ENCODE measurements at regions not wholly inside any gene's neighbourhood (a gene's known extent, or its start where the extent isn't known, plus 50 kb on each side); places are given as distances from the start of the nearest gene placed in this dataset.

GRCh38 chr18:44119607-44120006 is 561.1 kb upstream of the SETBP1 start:
- ATAC-seq (no peak), DNase-seq (ENCODE audit: low spot score) (no peak)

- ATAC-seq (no peak), DNase-seq (ENCODE audit: low spot score) (no peak)
Observed at GRCh38 chr18:44123743-44124142, 556.9 kb upstream of the SETBP1 start.

GRCh38 chr18:44125446-44125845 is 555.2 kb upstream of the SETBP1 start:
- no peak for ATAC-seq
- DNase-seq (ENCODE audit: low spot score), result no peak

DNA sequence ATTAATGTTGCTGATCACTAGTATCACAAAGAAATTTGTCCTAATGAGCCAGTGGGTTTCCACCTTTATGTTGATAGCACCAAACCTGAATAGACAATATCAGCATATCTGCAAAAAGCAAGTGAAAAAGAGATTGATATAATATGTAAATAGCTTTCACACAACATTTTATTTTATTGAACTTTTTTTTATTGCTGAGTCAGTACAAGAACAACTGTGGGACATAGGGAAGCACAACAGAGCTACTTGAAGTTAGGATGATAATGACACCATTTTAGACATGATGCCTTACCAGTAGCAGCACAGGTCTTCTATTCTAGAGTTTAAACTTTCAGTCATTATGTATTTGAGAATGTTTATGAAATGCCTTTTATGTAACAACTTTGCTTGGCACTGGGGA is 554.1 kb upstream of the SETBP1 start:
- ATAC-seq, result no peak
- no peak for DNase-seq (ENCODE audit: low spot score)

DNA sequence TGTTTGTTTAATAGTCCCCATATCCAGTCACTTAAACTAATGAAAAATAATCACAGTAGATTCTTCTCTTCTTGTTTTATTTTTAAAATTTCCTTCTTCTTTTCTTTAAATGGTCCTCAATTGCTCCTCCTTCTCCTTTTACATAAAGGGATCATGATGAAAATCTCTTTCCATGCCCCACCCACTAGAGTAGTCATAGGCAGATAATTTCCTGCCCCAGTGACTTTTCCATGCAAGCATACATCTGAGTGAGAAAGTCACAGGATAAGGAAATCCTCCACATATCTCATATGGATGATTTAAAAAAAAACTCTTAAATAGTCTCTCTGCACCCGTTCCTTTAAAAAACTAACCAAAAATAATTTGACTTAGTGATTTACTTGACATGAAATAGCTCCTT is 552.3 kb upstream of the SETBP1 start:
- ATAC-seq, result no peak
- DNase-seq (ENCODE audit: low spot score), result no peak

DNA sequence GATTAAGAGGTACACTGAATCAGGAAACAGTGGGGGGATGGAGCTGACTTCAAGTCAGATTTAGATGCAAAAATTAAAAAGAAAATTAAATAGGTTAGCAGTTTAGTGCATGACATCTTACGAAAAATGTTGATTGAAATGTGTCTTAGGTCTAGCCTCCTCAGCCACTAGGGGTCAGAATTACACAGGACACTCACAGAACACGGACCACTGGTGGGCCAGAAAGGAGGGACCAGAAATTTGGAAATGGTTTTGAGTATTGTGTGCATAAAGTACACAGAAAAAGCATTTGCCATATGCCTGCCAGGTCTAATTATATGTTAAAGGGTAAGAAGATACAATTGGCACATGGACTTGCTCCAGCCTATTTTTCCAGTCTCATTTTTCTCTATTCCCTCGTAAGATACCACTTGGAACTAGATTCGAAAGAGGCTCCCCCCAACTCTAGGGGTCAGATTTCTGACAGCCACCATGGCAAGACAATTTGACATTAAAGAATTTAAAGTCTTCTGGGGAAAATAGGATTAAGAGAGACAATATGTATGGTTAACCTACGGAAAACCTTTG is 550.2 kb upstream of the SETBP1 start:
- no peak for DNase-seq (ENCODE audit: low spot score)
- peak; percentile 60 for ATAC-seq

DNA sequence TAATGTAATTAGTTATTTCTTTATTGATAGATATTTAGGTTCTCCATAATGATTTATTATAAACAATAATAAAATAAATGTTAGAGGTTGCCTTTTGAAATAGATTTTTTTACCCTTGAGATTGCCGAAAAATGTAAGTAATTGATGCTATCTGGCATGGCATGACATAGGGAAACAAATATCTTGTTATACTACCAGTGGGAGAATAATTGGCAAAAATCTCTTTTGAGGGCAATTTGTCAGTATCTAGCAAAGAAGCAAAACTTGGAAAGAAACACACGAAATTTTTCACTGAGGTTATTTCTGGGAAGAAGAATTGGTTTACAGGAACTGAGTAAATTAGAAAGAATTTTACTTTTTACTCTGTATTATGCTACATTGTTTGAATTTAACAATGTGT is 547.2 kb upstream of the SETBP1 start:
- no peak for DNase-seq (ENCODE audit: low spot score)
- no peak for ATAC-seq

DNA sequence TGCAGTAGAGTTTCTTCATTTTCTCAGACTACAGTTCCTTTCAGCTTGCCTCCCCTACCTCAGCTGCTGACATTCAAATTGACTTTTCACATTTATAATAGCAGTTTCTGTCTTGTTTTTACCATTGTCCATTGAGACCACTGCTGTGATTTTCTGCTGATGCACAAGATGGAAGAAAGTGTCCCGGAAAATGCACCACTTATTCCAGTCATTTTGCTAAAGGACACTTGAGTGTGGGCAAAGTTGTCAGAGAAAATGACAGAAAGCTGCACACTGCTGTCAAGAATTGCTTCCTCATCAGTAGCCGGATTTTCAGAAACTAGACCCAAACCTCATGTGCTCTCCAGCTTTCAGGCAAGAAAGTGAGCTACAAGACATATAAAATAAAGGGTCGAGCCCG is 546.2 kb upstream of the SETBP1 start:
- ATAC-seq, result no peak
- no peak for DNase-seq (ENCODE audit: low spot score)

DNA sequence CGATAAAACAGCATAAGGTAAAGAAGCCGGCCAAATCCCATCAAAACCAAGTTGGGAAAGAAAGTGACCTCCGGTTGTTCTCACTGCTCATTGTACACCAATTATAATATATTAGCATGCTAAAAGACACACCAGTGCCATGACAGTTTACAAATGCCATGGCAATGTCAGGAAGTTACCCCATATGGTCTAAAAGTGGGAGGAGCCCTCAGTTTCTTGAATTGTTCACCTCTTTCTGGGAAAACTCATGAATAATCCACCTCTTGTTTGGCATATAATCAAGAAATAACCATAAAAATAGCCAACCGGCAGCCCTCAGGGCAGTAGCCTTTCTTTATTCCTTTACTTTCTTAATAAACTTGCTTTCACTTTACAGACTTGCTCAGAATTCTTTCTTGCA is 544.9 kb upstream of the SETBP1 start:
- ATAC-seq (no peak), DNase-seq (ENCODE audit: low spot score) (no peak)

DNA sequence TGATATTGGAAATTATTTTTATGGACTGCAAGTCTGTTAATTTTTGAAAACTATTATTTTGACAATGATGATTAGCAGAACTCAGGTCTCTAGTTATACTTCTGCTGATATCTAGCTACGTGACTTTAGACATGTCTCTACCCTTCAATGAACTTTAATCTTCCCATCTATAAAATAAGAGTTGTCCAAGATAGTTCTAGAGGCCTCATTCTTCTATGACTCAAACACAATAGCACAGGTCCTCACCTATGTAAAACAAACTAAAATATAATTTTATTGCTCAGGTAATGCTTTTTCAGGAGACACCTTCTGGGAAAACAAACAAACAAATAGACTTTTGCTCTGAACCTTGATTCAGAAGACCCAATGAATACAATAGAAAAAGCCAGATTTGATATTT is 544.4 kb upstream of the SETBP1 start:
- ATAC-seq, result no peak
- no peak for DNase-seq (ENCODE audit: low spot score)

DNA sequence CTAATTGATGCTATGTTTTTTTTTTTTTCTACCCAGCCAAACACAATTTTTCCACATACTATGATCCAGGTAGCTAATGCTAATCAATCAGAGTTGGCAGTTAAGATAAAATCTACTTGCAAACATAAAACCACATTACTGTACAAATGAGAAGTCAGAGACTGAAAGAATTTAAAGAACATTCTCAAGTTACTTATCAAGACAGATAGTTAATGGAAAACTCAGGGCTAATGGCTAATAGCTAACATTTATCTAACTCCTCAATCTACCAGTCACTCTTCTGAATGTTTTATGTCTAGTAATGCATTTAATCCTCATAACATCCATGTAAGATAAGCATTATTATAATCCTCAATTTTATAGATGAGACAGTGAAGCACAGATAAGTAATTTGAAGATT is 537.6 kb upstream of the SETBP1 start:
- DNase-seq (ENCODE audit: low spot score) (no peak), ATAC-seq (no peak)

DNA sequence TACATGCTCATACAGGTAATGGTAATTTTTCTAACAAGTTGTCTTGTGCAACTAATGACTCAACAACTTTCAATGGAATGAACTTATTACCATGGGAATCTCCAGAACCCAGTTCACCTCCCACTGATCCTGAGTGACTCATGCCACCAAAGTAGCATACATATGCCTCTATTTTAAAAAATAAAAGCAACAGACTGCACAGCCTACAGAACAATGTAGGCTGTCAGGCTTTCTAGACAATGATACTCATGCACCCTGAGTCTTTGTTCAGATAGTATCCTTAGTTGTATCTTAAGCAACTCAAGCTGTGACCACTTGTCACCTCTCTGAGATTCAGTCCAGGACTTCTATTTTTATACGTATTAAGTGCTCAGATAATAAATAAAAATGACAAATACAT is 531.0 kb upstream of the SETBP1 start:
- ATAC-seq, result no peak
- no peak for DNase-seq (ENCODE audit: low spot score)

DNA sequence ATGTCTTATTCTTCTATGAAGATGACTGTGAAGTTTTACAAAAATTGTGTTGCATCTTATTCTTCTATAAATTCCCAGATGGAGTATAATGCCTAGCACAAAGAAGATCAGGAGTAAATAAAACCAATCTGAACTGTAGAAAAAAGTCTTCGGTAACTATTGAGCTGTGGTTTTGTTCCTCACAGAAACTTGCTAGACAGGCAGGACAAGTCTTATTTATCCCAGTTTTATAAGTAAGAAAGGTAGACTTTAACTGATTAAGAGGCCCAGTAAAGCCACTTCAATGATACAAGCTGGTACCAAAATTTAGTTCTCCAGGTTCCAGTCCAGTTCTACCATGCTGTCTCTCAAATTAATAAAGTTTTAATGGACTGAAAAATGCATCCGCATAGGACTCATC is 526.7 kb upstream of the SETBP1 start:
- DNase-seq (ENCODE audit: low spot score), result no peak
- ATAC-seq, result no peak

DNA sequence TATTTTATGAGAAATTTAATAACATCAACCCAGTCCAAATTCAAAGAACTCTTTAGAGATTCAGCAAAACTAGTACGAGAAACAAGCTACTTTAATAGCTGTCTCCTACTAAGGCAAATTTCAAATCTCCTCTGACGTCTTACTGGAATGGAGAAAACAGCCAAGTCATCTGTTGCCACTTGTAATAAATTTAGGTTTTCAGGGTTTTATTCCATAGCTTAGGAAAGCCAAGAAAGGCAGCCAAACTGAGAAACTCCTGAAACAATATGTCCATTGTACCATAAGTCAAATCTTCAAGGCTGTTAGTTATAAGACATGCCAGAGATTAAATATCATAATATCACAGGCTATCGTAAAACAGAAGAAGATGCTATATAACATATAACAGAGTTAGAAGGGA is 524.6 kb upstream of the SETBP1 start:
- ATAC-seq, result no peak
- DNase-seq (ENCODE audit: low spot score), result no peak

DNA sequence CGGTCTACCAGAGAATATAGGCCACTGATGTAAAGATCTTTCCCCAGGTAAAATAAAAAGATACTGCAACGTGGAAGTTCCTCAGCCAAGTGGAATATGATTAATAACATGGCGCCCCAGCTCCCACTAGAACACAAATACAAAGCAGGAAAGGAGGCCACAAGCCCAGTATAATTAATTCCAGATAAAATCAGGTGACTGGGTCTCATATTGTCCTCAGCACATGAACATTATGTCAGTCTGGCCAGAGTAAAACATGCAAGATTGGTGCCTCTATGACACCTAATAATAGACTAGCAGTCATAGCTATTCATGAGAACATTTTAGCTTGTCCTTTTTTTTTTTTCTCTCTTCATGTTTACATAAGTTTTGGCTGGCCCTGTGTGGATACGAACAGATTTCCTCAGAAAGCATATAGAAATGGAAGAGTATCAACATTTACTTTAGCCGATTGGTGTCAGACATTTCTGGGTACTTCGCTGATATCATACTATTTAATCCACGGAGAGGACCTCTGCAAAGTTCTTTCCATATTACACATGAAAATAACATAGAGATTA is 523.8 kb upstream of the SETBP1 start:
- ATAC-seq (no peak), DNase-seq (ENCODE audit: low spot score) (no peak)

- ATAC-seq (no peak), DNase-seq (ENCODE audit: low spot score) (no peak)
Observed at GRCh38 chr18:44170208-44170880, 510.3 kb upstream of the SETBP1 start.

DNA sequence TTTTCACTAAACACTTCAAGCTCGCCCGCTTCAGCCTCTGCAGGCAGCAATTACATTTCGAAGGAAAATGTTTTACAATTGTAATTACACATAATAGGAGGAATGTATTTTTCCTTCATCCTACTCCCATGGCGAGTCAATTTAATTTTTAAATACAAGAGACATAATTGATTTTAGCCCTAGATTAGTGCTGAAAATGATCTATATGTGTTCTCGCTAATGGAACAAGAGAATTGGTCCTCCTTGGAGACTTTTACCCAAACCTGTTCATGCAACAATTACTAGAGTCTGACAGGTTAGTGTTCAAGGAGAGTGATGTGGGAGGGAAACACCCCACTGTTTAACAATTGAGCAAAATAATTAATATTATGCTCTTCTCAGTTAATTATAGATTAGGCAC is 509.4 kb upstream of the SETBP1 start:
- ATAC-seq, result no peak
- no peak for DNase-seq (ENCODE audit: low spot score)

- no peak for ATAC-seq
Observed at GRCh38 chr18:44175891-44176290, 504.8 kb upstream of the SETBP1 start.

DNA sequence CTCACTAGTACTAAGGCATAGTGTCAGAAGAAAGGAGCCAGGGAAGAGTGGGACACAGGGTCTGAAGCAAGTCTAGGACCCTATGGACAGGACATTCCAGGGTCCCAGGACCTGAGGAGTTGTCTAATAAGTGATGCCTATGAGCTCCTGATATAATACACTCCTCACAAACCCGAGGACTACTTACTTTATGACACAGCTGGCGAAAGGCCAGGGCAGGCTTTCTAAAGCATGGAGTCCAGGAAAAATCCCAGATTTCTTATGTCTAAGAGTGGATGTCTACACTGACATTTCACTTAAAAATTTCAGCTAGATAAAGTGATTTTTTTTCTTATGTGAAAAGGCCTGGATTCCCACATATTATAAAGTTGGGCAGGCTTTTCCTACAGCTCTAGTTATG is 502.2 kb upstream of the SETBP1 start:
- no peak for ATAC-seq
- no peak for DNase-seq (ENCODE audit: low spot score)

More at GRCh38 chr18:44175891-44176290, 504.8 kb upstream of the SETBP1 start:
- no peak for DNase-seq (ENCODE audit: low spot score)

DNA sequence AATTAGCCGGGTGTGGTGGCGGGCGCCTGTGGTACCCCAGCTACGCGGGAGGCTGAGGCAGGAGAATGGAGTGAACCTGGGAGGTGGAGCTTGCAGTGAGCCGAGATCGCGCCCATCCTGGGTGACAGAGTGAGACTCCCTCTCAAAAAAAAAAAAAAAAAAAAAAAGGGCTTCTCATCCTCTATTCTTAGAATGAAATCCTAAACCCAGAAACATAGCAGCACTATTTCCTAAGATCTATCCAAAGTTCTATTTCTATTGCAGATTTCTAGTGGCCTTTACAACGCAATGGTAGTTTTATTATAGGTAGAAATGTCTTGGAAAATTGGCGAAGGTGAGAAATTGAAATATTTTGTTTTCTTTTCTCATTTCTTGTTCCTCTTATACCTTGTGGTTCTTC is 501.0 kb upstream of the SETBP1 start:
- ATAC-seq, result no peak
- DNase-seq (ENCODE audit: low spot score), result no peak

- DNase-seq (ENCODE audit: low spot score) (no peak), ATAC-seq (no peak)
Observed at GRCh38 chr18:44180683-44181082, 500.0 kb upstream of the SETBP1 start.

- DNase-seq (ENCODE audit: low spot score) (no peak), ATAC-seq (no peak)
Observed at GRCh38 chr18:44181951-44182747, 498.5 kb upstream of the SETBP1 start.

All from left lobe of liver (tissue), 2 donors.